Gastrocnemius medialis (tissue), 4 donors: ENCODE measurements at regions not wholly inside any gene's neighbourhood (a gene's known extent, or its start where the extent isn't known, plus 50 kb on each side); places are given as distances from the start of the nearest gene placed in this dataset.

Experiments
- POLR2A ChIP-seq, 2 donors: fragments of 450-650 bp; IDR thresholded peaks; one replicate each; pipeline ENCODE4 v1.6.1; 2017; ENCODE audit warnings: antibody characterized with exemption in 2 of 2, mild to moderate bottlenecking in 2 of 2, moderate library complexity in 2 of 2
- TF ChIP-seq, protein P1 (sequence below), 5 experiments: fragments of 450-650 bp in 3 of 5; fragments of 200-600 bp in 2 of 5; sonication (generic) in 2 of 5; IDR thresholded peaks in 4 of 5; conservative IDR thresholded peaks in 1 of 5; 1 replicate in 4 of 5; 2 replicates in 1 of 5; pipeline ENCODE4 v1.5.1; 2016 to 2019; ENCODE audit warnings: antibody characterized with exemption in 5 of 5, mild to moderate bottlenecking in 3 of 5, moderate library complexity in 3 of 5

DNA sequence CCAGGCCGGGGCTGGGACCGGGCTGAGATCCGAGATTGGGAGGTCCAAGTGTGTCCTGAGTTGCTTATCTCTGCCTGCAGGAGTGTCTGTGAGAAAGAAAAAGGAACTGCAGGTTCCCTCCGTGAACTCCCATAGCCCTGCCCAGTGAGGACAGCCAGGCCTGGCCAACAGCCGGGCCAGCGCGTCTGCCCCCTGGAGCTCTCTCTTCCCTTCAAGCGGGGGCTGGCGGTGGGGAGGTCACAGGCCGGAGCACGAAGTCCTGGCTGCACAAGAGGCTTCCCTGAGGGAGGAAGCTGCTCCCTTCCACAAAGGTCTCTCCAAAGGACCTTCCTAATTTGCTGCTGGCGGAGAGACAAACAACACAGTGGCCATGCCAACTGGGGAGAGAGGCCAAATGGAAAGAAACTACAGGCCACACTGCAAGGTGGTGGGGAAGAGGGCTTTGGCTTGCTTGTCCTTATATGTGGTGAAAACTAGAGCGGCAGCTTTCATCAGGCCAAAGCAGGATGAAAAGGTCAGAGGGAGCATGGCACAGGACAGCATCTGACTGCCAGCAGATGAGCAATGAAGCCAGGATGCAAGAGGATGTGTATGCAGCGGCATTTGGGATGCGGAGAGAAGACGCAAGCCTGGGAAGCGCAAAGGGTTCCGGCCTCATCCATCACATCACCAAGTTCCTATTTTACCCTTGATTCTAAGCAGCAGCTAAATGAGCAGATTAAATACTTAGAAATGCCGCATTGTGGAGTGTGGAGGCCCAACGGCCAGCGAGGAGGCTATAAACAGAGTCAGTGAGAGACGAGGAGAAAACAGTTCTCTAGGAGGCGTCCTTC, 260.0 kb downstream of the ERMARD start:
- TF ChIP-seq, protein P1, sequence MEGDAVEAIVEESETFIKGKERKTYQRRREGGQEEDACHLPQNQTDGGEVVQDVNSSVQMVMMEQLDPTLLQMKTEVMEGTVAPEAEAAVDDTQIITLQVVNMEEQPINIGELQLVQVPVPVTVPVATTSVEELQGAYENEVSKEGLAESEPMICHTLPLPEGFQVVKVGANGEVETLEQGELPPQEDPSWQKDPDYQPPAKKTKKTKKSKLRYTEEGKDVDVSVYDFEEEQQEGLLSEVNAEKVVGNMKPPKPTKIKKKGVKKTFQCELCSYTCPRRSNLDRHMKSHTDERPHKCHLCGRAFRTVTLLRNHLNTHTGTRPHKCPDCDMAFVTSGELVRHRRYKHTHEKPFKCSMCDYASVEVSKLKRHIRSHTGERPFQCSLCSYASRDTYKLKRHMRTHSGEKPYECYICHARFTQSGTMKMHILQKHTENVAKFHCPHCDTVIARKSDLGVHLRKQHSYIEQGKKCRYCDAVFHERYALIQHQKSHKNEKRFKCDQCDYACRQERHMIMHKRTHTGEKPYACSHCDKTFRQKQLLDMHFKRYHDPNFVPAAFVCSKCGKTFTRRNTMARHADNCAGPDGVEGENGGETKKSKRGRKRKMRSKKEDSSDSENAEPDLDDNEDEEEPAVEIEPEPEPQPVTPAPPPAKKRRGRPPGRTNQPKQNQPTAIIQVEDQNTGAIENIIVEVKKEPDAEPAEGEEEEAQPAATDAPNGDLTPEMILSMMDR (IDR thresholded peaks at IDR 0.05 in 4 of 5, conservative IDR thresholded peaks at IDR 0.05 in 1 of 5) = no peak
- no peak for TF ChIP-seq POLR2A (IDR thresholded peaks at IDR 0.05)
